K562 (cell line): ENCODE measurements at regions not wholly inside any gene's neighbourhood (a gene's known extent, or its start where the extent isn't known, plus 50 kb on each side); places are given as distances from the start of the nearest gene placed in this dataset.

Experiments used
- CTCF ChIP-seq, 3 experiments: IDR thresholded peaks in 2 of 3; conservative IDR thresholded peaks in 1 of 3; 2 replicates each; pipeline ENCODE4 v1.5.1; 2011 to 2012; ENCODE audit warnings: low read length in 3 of 3, mild to moderate bottlenecking in 3 of 3, control low read depth in 2 of 3, improper control_type of control experiment in 1 of 3, inconsistent platforms in 1 of 3, low read depth in 1 of 3, mixed read lengths in 1 of 3, moderate library complexity in 1 of 3; ENCODE audit not compliant: insufficient read depth in 2 of 3
- DNMT1 ChIP-seq: fragments of 450-650 bp; IDR thresholded peaks from 2 replicates; pipeline ENCODE4 v1.6.1; 2016; ENCODE audit warnings: antibody characterized with exemption, mild to moderate bottlenecking
- EP300 ChIP-seq: IDR thresholded peaks from 2 replicates; pipeline ENCODE4 v1.6.1; 2012; ENCODE audit warnings: low read length, improper control_type of control experiment
- HNRNPK ChIP-seq: fragments of 200-400 bp; formaldehyde crosslinking; IDR thresholded peaks from one replicate; pipeline ENCODE4 v1.6.1; 2018; ENCODE audit warnings: mild to moderate bottlenecking, low read depth, low read length; ENCODE audit not compliant: poor library complexity, severe bottlenecking
- HNRNPUL1 ChIP-seq: fragments of 200-400 bp; formaldehyde crosslinking; IDR thresholded peaks from 2 replicates; pipeline ENCODE4 v1.6.1; 2017; ENCODE audit warnings: low read length
- MAFG ChIP-seq: fragments of 450-650 bp; conservative IDR thresholded peaks from 2 replicates; pipeline ENCODE4 v1.6.1; 2016; ENCODE audit warnings: missing genetic modification characterization, missing compliant biosample characterization
- POLR2A ChIP-seq: fragments of 450-650 bp; conservative IDR thresholded peaks from 2 replicates; pipeline ENCODE4 v1.6.1; 2016
- SMAD3 ChIP-seq: fragments of 450-650 bp; formaldehyde crosslinking; conservative IDR thresholded peaks from 2 replicates; pipeline ENCODE4 v1.4.0; 2020; ENCODE audit warnings: mild to moderate bottlenecking
- SP1 ChIP-seq: sonication (generic); formaldehyde crosslinking; IDR thresholded peaks from 2 replicates; pipeline ENCODE4 v1.8.1; 2022; ENCODE audit warnings: mild to moderate bottlenecking, missing genetic modification reagents
- TEAD4 ChIP-seq, 2 experiments: sonication (generic) in 1 of 2; formaldehyde crosslinking in 1 of 2; IDR thresholded peaks; 2 replicates each; pipeline versions ENCODE4 v1.6.1 to v1.8.0; 2012 to 2022; ENCODE audit warnings: borderline replicate concordance in 1 of 2, inconsistent platforms in 1 of 2, low read length in 1 of 2, mild to moderate bottlenecking in 1 of 2, missing genetic modification reagents in 1 of 2
- XRCC3 ChIP-seq: fragments of 450-650 bp; IDR thresholded peaks from 2 replicates; pipeline ENCODE4 v1.6.1; 2017; ENCODE audit warnings: mild to moderate bottlenecking, moderate library complexity

GRCh38 chr4:116537828-116538227 is 547.5 kb downstream of the TRAM1L1 start:
- TF ChIP-seq MAFG (tag) (no peak), HNRNPK (no peak), CTCF (IDR thresholded peaks at IDR 0.05 in 2 of 3, conservative IDR thresholded peaks at IDR 0.05 in 1 of 3; ENCODE audit: insufficient read depth in 2 of 3, low read depth in 1 of 3, low read length in 3 of 3) (no peak), TEAD4 (IDR thresholded peaks at IDR 0.05; ENCODE audit: low read length) (no peak), TEAD4 (CRISPR knock-in tag; IDR thresholded peaks at IDR 0.05; ENCODE audit: borderline replicate concordance) (no peak), SMAD3 (CRISPR knock-in tag) (no peak), DNMT1 (no peak), SP1 (CRISPR knock-in tag) (no peak), HNRNPUL1 (no peak), XRCC3 (no peak), EP300 (no peak), POLR2A (no peak)
